Thoracic aorta (tissue), 2 donors: ENCODE measurements at regions not wholly inside any gene's neighbourhood (a gene's known extent, or its start where the extent isn't known, plus 50 kb on each side); places are given as distances from the start of the nearest gene placed in this dataset.

Source experiments
- ATAC-seq: fragments of 150-250 bp; one replicate; pipeline ENCODE4 v1.8.0; 2017; ENCODE audit warnings: low read depth; ENCODE audit not compliant: insufficient number of reproducible peaks, low FRiP score
- DNase-seq: peaks from one replicate; pipeline ENCODE4 v3.0.0-alpha.2; 2020; ENCODE audit warnings: low spot score
- H3K27ac ChIP-seq, 2 donors: fragments of 200-600 bp; sonication (generic); 1 replicate in 1 of 2; 2 replicates in 1 of 2; pipeline ENCODE4 v1.5.1; 2016; ENCODE audit warnings: mild to moderate bottlenecking in 2 of 2, moderate library complexity in 2 of 2
- H3K27me3 ChIP-seq: fragments of 200-600 bp; sonication (generic); replicated peaks from 2 replicates; pipeline ENCODE4 v1.6.0; 2016; ENCODE audit warnings: mild to moderate bottlenecking; ENCODE audit not compliant: insufficient read depth
- H3K36me3 ChIP-seq: fragments of 200-600 bp; sonication (generic); one replicate; pipeline ENCODE4 v1.5.1; 2016
- H3K4me1 ChIP-seq, 2 donors: fragments of 200-600 bp; sonication (generic); 1 replicate in 1 of 2; 2 replicates in 1 of 2; pipeline versions ENCODE4 v1.5.1 to v1.6.0; 2016; ENCODE audit warnings: low read depth in 2 of 2, mild to moderate bottlenecking in 1 of 2; ENCODE audit not compliant: control insufficient read depth in 1 of 2
- H3K4me3 ChIP-seq: fragments of 200-600 bp; sonication (generic); 2 replicates; pipeline ENCODE4 v1.5.1; 2016; ENCODE audit warnings: mild to moderate bottlenecking
- H3K9me3 ChIP-seq: fragments of 200-600 bp; sonication (generic); 2 replicates; pipeline ENCODE4 v1.5.1; 2016
- TF ChIP-seq, protein P1 (sequence below): fragments of 200-600 bp; sonication (generic); IDR thresholded peaks from one replicate; pipeline ENCODE4 v1.5.1; 2019; ENCODE audit warnings: antibody characterized with exemption

DNA sequence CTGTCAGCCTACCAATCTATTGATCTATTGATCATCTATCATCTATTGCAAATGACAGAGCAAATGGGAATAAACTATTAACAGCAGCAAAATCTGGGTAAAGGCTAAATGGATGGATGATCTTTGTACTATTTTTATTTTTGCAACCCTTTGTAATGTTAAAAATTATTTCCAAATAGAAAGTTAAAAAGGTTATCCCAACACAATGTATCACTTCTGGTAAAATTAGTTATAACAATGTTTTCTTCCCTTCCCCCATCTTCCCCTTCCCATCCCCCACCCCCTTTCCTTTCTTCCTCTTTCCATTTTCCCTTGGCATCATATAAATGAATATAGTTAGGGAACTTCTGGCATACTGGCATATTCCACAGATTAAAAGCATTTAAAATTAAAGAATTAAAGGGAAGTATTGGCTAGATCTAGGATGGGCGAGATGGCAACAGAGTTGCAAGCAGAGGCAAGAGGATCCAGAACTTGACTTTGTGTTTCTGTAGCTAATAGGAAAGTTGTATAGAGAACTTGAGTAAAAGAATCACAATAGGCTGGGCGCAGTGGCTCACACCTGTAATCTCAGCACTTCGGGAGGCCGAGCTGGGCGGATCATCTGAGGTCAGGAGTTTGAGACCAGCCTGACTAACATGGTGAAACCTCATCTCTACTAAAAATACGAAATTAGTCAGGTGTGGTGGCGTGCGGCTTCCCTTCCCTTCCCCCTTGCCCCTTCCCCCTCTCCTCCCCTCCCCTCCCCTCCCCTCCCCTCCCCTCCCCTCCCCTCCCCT is 66.6 kb upstream of the TAF11L2 start:
- Histone ChIP-seq H3K27ac (no peak overlapping the region), H3K4me1 (no peaks in the 10 kb centered on the region), H3K4me3 (no peak overlapping the region), H3K27me3 (no peaks in the 10 kb centered on the region), H3K9me3 (no peaks in the 10 kb centered on the region), H3K36me3 (no peaks in the 10 kb centered on the region)
- TF ChIP-seq, protein P1, sequence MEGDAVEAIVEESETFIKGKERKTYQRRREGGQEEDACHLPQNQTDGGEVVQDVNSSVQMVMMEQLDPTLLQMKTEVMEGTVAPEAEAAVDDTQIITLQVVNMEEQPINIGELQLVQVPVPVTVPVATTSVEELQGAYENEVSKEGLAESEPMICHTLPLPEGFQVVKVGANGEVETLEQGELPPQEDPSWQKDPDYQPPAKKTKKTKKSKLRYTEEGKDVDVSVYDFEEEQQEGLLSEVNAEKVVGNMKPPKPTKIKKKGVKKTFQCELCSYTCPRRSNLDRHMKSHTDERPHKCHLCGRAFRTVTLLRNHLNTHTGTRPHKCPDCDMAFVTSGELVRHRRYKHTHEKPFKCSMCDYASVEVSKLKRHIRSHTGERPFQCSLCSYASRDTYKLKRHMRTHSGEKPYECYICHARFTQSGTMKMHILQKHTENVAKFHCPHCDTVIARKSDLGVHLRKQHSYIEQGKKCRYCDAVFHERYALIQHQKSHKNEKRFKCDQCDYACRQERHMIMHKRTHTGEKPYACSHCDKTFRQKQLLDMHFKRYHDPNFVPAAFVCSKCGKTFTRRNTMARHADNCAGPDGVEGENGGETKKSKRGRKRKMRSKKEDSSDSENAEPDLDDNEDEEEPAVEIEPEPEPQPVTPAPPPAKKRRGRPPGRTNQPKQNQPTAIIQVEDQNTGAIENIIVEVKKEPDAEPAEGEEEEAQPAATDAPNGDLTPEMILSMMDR = no peak
- no peak for DNase-seq
- ATAC-seq = no peak

DNA sequence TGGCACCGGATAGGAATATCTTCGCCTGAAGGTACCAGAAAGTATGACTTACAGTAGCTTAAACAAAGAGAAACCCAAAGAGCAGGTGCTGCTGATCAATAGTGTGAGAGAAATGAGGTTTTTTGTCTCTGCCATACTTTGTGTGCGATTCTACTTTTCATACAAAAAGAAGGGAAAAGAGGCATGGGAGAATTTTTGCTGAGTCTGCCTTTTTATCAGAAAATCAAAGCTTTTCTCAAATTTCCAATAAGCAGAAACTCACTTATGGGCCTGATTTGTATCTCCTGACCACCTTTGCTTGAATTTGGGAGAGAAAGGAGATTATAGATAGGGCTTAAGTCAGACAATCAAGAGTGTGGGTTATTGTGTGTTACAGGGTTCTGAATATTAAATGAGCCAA is 65.5 kb upstream of the TAF11L2 start:
- ATAC-seq (no peak), DNase-seq (no peak)
- Histone ChIP-seq H3K36me3 (no peaks in the 10 kb centered on the region), H3K27me3 (no peaks in the 10 kb centered on the region), H3K9me3 (no peaks in the 10 kb centered on the region), H3K4me3 (no peak overlapping the region), H3K4me1 (no peaks in the 10 kb centered on the region), H3K27ac (no peak overlapping the region)
- TF ChIP-seq, protein P1 = no peak

DNA sequence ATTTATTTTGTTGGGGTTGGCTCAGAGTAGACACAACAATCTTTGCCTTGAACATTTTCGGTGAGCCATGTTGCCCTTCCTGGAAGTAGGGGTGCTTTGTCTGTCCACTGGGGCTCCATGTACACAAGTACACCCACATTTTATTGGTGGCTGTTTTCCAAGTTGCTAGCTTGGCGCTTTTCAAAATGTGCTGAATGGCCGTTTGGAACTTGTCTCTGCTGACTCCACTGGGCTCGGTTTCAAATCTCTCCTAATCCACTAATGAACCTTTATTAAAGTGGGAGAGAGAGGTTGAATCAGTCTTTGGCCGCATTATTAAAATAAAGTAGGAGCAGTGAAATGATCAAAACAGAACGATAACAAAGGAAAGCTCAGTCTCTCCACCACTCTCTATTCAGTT is 64.6 kb upstream of the TAF11L2 start:
- TF ChIP-seq, protein P1 = no peak
- no peak for ATAC-seq
- H3K4me1 ChIP-seq = no peaks in the 10 kb centered on the region
- DNase-seq = no peak
- H3K4me3 ChIP-seq = no peak overlapping the region
- H3K27me3 ChIP-seq = no peaks in the 10 kb centered on the region
- no peaks in the 10 kb centered on the region for H3K9me3 ChIP-seq
- no peak overlapping the region for H3K27ac ChIP-seq
- no peaks in the 10 kb centered on the region for H3K36me3 ChIP-seq

DNA sequence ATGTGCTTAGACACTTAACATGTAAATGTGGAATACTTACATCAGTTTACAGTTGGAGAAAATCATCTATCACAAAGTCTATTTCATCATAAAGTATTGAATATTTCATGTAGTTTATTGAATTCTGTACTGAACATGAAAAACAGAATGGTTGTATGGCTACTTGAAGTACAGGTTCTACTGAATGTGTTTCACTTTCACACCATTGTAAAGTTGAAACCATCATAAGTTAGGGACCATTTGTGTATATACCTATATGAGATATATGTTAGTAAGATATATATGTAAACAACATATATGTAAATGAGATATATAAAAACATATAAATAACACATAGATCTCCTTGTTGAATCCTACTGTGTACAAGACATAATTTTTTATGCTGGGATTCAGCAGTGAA is 63.0 kb upstream of the TAF11L2 start:
- no peaks in the 10 kb centered on the region for H3K36me3 ChIP-seq
- H3K9me3 ChIP-seq = no peaks in the 10 kb centered on the region
- ATAC-seq (no peak), DNase-seq (no peak)
- TF ChIP-seq, protein P1 = no peak
- no peaks in the 10 kb centered on the region for H3K4me1 ChIP-seq
- no peak overlapping the region for H3K27ac ChIP-seq
- no peak overlapping the region for H3K4me3 ChIP-seq
- no peaks in the 10 kb centered on the region for H3K27me3 ChIP-seq

DNA sequence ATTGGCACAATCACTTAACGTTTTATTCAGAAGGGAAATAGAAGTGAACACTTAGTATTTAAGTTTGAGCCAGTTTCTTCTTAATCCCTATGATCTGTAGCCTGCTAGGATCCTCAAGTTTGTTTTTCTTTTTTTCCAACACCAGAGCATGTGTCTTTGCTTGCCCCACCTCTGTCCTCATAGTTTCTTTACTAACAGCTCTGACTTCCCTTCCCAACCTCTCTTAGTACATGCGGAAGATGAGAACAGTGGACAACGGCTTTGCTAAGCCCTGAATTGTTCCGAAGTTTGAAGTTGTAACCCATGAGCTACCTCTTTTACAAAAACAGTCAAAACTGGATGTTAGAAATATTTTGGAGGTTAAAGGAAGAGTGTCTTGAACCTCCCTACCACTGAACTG is 61.7 kb upstream of the TAF11L2 start:
- Histone ChIP-seq H3K36me3 (no peaks in the 10 kb centered on the region), H3K9me3 (no peaks in the 10 kb centered on the region), H3K27ac (no peak overlapping the region), H3K4me1 (no peaks in the 10 kb centered on the region), H3K4me3 (peak overlapping the region; percentile 2), H3K27me3 (no peaks in the 10 kb centered on the region)
- ATAC-seq = no peak
- DNase-seq = no peak
- TF ChIP-seq, protein P1 = no peak
